Activated CD4-positive, alpha-beta memory T cell treated with anti-CD3 and anti-CD28 coated beads, Interleukin-2, amount 10 ng/mL, durations not matched to agents 7 days and 5 days (primary cell): ENCODE measurements at regions not wholly inside any gene's neighbourhood (a gene's known extent, or its start where the extent isn't known, plus 50 kb on each side); places are given as distances from the start of the nearest gene placed in this dataset.

Experiments
- CTCF ChIA-PET: fragments of 350-600 bp; sonication (Branson Sonifier 250); formaldehyde crosslinking; loops from one replicate; lab custom pipeline; 2021; ENCODE audit warnings: antibody characterized with exemption, inconsistent platforms; lab: Charles Lee
- POLR2A ChIA-PET: fragments of 350-600 bp; sonication (Branson Sonifier 250); formaldehyde crosslinking; loops from one replicate; lab custom pipeline; 2021; ENCODE audit warnings: antibody characterized with exemption; lab: Charles Lee
- DNase-seq: peaks from one replicate; pipeline ENCODE4 v3.0.0-alpha.2; 2020
- H3K27ac Mint-ChIP-seq: one replicate; pipeline ENCODE4 v1.8.0; 2021; ENCODE audit warnings: mild to moderate bottlenecking, mixed read lengths
- H3K27me3 Mint-ChIP-seq: one replicate; pipeline ENCODE4 v1.8.0; 2021; ENCODE audit warnings: mixed read lengths
- H3K36me3 Mint-ChIP-seq: one replicate; pipeline ENCODE4 v1.8.0; 2021; ENCODE audit warnings: low read depth, mixed read lengths
- H3K4me1 Mint-ChIP-seq: one replicate; pipeline ENCODE4 v1.8.0; 2021; ENCODE audit warnings: mixed read lengths
- H3K4me3 Mint-ChIP-seq: one replicate; pipeline ENCODE4 v1.8.0; 2021; ENCODE audit warnings: mild to moderate bottlenecking, mixed read lengths
- H3K9me3 Mint-ChIP-seq: one replicate; pipeline ENCODE4 v1.8.0; 2021; ENCODE audit warnings: mixed read lengths

GRCh38 chr11:135075740-135076139, 663.7 kb upstream of the B3GAT1 start:
- Mint-ChIP-seq H3K4me3 (no peak overlapping the region), H3K36me3 (no peaks in the 10 kb centered on the region), H3K9me3 (peaks cover 3% of the 10 kb centered on the region), H3K27ac (no peak overlapping the region), H3K4me1 (no peaks in the 10 kb centered on the region), H3K27me3 (no peaks in the 10 kb centered on the region)
- POLR2A ChIA-PET: no interaction called here
- CTCF ChIA-PET: interaction anchor here (0.6 to 1.1 kb wide), 2 partner anchors 17 to 725 kb away, joined by 3 to 7 read pairs; no protein-coding TSS in a partner anchor
- DNase-seq: peak; percentile 60

GRCh38 chr11:135074397-135074998, 662.5 kb upstream of the B3GAT1 start:
- no peak for DNase-seq
- ChIA-PET CTCF (no interaction called here), POLR2A (no interaction called here)
- Mint-ChIP-seq H3K9me3 (peaks cover 3% of the 10 kb centered on the region), H3K27ac (no peak overlapping the region), H3K4me3 (no peak overlapping the region), H3K27me3 (no peaks in the 10 kb centered on the region), H3K4me1 (no peaks in the 10 kb centered on the region), H3K36me3 (no peaks in the 10 kb centered on the region)

- peaks cover 3% of the 10 kb centered on the region for H3K9me3 Mint-ChIP-seq
- no peaks in the 10 kb centered on the region for H3K36me3 Mint-ChIP-seq
- no peak overlapping the region for H3K27ac Mint-ChIP-seq
- no peak overlapping the region for H3K4me3 Mint-ChIP-seq
- no peak for DNase-seq
- POLR2A ChIA-PET: no interaction called here
- no peaks in the 10 kb centered on the region for H3K4me1 Mint-ChIP-seq
- CTCF ChIA-PET: no interaction called here
- H3K27me3 Mint-ChIP-seq: no peaks in the 10 kb centered on the region
These were observed 661.8 kb upstream of the B3GAT1 start for GRCh38 chr11:135073870-135074269.

DNA sequence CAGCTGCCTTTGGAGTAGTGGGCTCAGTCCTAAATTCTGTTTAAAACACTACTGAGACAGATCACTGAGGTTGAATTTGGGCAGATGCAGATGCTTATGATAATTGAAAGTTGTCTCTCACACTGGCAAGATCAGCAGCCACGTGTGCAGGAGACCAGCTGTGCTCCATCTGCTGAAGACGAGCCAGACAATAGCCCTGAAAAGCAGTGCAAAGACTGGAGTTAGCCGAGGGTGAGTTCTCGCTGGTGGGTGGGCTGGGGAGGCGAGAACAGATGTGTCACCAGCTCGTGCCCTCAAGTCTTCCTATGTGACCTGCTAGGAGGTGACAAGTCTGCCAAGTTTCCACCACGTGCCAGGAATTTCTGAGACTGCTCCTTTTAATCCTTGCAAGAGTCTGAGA, 661.3 kb upstream of the B3GAT1 start:
- Mint-ChIP-seq H3K4me1 (no peaks in the 10 kb centered on the region), H3K27me3 (no peaks in the 10 kb centered on the region), H3K4me3 (no peak overlapping the region), H3K9me3 (peaks cover 3% of the 10 kb centered on the region), H3K27ac (no peak overlapping the region), H3K36me3 (no peaks in the 10 kb centered on the region)
- ChIA-PET POLR2A (no interaction called here), CTCF (no interaction called here)
- DNase-seq: no peak

GRCh38 chr11:135069890-135070289, 657.8 kb upstream of the B3GAT1 start:
- ChIA-PET POLR2A (no interaction called here), CTCF (no interaction called here)
- Mint-ChIP-seq H3K4me1 (no peaks in the 10 kb centered on the region), H3K27me3 (no peaks in the 10 kb centered on the region), H3K27ac (no peak overlapping the region), H3K4me3 (no peak overlapping the region), H3K9me3 (no peaks in the 10 kb centered on the region), H3K36me3 (no peaks in the 10 kb centered on the region)
- no peak for DNase-seq

DNA sequence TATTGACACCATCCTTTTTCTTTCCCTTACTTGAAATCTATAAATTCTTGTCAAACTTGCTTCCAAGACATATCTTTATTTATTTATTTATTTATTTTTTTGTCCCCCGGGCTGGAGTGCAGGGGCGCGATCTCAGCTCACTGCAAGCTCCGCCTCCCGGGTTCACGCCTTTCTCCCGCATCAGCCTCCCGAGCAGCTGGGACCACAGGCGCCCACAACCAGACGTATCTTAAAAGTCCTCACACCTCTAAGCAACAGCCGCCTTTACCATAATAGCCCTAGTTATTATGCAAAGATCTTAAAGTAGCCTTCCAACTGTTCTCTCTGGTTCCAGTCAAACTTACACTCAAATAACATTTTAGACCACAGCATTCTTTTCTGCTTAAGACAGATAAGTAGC, 657.0 kb upstream of the B3GAT1 start:
- POLR2A ChIA-PET: no interaction called here
- Mint-ChIP-seq H3K4me3 (no peak overlapping the region), H3K9me3 (no peaks in the 10 kb centered on the region), H3K36me3 (no peaks in the 10 kb centered on the region), H3K4me1 (no peaks in the 10 kb centered on the region), H3K27ac (no peak overlapping the region), H3K27me3 (no peaks in the 10 kb centered on the region)
- DNase-seq: no peak
- CTCF ChIA-PET: no interaction called here

DNA sequence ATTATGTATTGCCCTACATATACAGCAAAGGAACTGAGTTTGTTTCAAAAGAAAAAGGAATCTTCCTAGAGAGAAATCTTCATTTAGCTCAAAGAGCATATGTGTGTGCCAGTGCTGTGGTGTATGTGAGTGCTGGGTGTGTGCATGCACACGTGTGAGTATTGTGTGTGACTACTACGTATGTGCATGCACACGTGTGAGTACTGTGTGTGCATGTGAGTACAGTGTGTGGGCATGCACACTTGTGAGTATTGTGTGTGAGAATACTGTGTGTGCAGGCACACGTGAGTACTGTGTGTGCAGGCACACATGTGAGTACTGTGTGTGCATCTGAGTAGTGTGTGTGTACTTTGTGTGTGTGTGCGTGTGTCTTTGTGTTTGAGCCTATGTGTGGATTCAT, 651.0 kb upstream of the B3GAT1 start:
- CTCF ChIA-PET: no interaction called here

DNA sequence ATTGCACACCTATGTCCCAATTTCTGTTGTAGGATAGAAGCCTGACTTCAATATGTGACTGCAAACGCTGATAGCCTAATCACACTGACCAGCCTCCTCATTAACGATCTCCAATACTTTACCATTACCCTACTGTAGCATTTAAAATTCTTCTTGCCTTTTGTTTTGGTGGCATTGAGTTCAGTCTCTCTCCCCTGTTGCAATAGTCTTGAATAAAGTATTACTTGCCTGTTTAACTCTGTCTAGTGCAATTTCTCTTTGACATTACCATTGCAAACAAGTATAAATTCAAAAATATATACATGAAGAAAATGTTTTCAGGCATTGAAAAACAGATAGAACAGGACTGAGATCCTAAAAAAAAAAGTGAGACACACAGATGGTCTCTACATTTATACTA, 649.1 kb upstream of the B3GAT1 start:
- Mint-ChIP-seq H3K4me1 (no peaks in the 10 kb centered on the region), H3K27ac (no peak overlapping the region), H3K9me3 (peaks cover 6% of the 10 kb centered on the region), H3K27me3 (no peaks in the 10 kb centered on the region), H3K36me3 (no peaks in the 10 kb centered on the region), H3K4me3 (no peak overlapping the region)
- DNase-seq: no peak
- ChIA-PET POLR2A (no interaction called here), CTCF (no interaction called here)

More for the DNA sequence above, 651.0 kb upstream of the B3GAT1 start:
- POLR2A ChIA-PET: no interaction called here
- Mint-ChIP-seq H3K9me3 (peaks cover 6% of the 10 kb centered on the region), H3K4me1 (no peaks in the 10 kb centered on the region), H3K36me3 (no peaks in the 10 kb centered on the region), H3K4me3 (no peak overlapping the region), H3K27ac (no peak overlapping the region), H3K27me3 (no peaks in the 10 kb centered on the region)
- DNase-seq: no peak

DNA sequence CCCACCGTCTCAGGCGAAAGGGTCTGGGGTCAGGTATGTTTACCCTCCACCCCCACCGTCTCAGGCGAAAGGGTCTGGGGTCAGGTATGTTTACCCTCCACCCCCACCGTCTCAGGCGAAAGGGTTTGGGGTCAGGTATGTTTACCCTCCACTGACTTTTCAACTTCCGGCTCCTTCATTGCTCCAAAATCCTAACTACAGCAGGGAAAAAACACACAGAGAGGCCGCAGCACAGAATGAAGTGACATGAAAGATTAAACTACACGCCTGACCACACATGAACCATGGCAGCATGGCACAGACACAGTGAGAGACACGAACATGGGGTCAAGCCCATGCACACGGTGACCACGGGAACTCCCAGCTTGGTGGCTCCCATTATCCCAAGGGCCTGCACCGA, 634.9 kb upstream of the B3GAT1 start:
- H3K27ac Mint-ChIP-seq: no peak overlapping the region
- no peak for DNase-seq
- no peaks in the 10 kb centered on the region for H3K36me3 Mint-ChIP-seq
- CTCF ChIA-PET: no interaction called here
- no peaks in the 10 kb centered on the region for H3K4me1 Mint-ChIP-seq
- no peaks in the 10 kb centered on the region for H3K9me3 Mint-ChIP-seq
- no peaks in the 10 kb centered on the region for H3K27me3 Mint-ChIP-seq
- POLR2A ChIA-PET: no interaction called here
- no peak overlapping the region for H3K4me3 Mint-ChIP-seq

- Mint-ChIP-seq H3K27me3 (no peaks in the 10 kb centered on the region), H3K27ac (no peak overlapping the region), H3K4me3 (no peak overlapping the region), H3K36me3 (no peaks in the 10 kb centered on the region), H3K9me3 (no peaks in the 10 kb centered on the region), H3K4me1 (no peaks in the 10 kb centered on the region)
- ChIA-PET POLR2A (no interaction called here), CTCF (no interaction called here)
- DNase-seq: no peak
These were observed 634.5 kb upstream of the B3GAT1 start for GRCh38 chr11:135046556-135046955.

GRCh38 chr11:135043434-135043833, 631.4 kb upstream of the B3GAT1 start:
- H3K4me3 Mint-ChIP-seq: no peak overlapping the region
- H3K27me3 Mint-ChIP-seq: no peaks in the 10 kb centered on the region
- H3K36me3 Mint-ChIP-seq: no peaks in the 10 kb centered on the region
- POLR2A ChIA-PET: no interaction called here
- no peak overlapping the region for H3K27ac Mint-ChIP-seq
- no peaks in the 10 kb centered on the region for H3K4me1 Mint-ChIP-seq
- H3K9me3 Mint-ChIP-seq: no peaks in the 10 kb centered on the region
- CTCF ChIA-PET: no interaction called here
- DNase-seq: no peak

DNA sequence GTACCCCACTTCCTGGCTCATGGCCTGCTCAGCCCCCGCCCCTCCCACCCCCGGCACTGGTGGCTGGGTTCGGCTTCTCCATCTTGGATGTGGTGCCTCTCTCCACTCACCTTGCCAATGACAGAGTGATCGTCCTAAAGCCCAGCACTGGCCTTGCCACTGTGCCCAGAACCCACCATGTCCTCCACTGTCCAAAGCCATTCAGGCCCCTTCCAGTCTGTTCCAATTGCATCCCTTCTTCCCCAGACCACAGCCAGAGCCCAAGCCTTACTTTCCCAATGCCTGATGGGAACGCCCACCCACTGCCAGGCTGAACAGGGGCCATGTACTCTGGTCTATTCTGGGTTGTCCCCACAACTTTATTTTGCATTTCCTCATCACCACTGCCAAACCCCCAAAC, 625.8 kb upstream of the B3GAT1 start:
- Mint-ChIP-seq H3K36me3 (no peaks in the 10 kb centered on the region), H3K4me3 (no peak overlapping the region), H3K9me3 (no peaks in the 10 kb centered on the region), H3K27me3 (peaks cover 1% of the 10 kb centered on the region), H3K4me1 (no peaks in the 10 kb centered on the region), H3K27ac (no peak overlapping the region)
- ChIA-PET CTCF (no interaction called here), POLR2A (no interaction called here)
- no peak for DNase-seq

- Mint-ChIP-seq H3K4me3 (no peak overlapping the region), H3K36me3 (no peaks in the 10 kb centered on the region), H3K4me1 (no peaks in the 10 kb centered on the region), H3K27me3 (peaks cover 1% of the 10 kb centered on the region), H3K9me3 (no peaks in the 10 kb centered on the region), H3K27ac (no peak overlapping the region)
- ChIA-PET POLR2A (no interaction called here), CTCF (no interaction called here)
- no peak for DNase-seq
These were observed 624.7 kb upstream of the B3GAT1 start for GRCh38 chr11:135036488-135037297.

GRCh38 chr11:135035282-135035681, 623.2 kb upstream of the B3GAT1 start:
- H3K4me3 Mint-ChIP-seq: no peak overlapping the region
- no peaks in the 10 kb centered on the region for H3K9me3 Mint-ChIP-seq
- H3K36me3 Mint-ChIP-seq: no peaks in the 10 kb centered on the region
- no peaks in the 10 kb centered on the region for H3K4me1 Mint-ChIP-seq
- DNase-seq: no peak
- POLR2A ChIA-PET: no interaction called here
- peaks cover 1% of the 10 kb centered on the region for H3K27me3 Mint-ChIP-seq
- H3K27ac Mint-ChIP-seq: no peak overlapping the region
- CTCF ChIA-PET: no interaction called here
